ENCODE measurements at regions not wholly inside any gene's neighbourhood (a gene's known extent, or its start where the extent isn't known, plus 50 kb on each side); places are given as distances from the start of the nearest gene placed in this dataset.

DNA sequence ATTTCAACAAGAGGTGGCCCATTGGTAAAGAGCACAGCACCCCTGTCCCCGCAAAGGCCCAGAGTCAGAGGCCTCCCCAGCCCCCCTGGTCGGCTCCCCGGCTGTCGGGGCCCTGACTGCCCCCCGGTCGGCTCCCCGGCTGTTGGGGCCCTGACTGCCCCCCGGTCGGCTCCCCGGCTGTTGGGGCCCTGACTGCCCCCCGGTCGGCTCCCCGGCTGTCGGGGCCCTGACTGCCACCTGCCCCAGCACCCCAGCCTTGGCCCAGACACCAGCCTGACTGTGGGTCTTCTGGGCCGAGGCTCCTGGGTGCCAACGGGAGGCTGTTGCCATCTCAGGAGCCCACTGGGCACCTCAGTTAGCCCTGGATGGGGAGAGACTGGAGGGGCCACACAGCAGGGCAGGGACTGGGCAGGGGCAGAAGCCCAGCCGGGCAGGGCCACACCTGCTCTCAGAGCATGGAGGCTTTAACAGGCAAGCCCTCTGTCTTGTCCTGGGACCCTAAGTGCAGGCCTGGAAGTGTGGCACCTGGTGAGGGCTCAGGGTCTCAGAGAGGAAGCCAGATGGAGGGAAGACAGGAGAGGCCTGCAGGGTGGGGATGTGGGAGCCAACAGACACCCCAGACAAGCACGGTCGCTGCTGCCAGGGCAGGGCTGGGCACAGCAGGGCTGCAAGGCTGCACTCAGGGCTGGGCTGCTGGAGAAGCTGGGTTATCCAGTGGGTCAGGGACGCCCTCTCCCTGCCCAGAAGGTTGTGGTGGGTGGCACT lies 56.5 kb downstream of the JAKMIP3 start:
- Histone ChIP-seq H3K9ac (replicated peaks; ENCODE audit: extremely low read depth, insufficient read depth, low read length) (no peak overlapping the region), H3K9me1 (replicated peaks; ENCODE audit: control insufficient read depth, extremely low read depth, insufficient read depth, low read length) (no peaks in the 10 kb centered on the region), H2AFZ (ENCODE audit: low read depth, low read length) (no peak overlapping the region), H3K4me2 (ENCODE audit: insufficient read depth, low read length) (no peak overlapping the region), H3K4me1 (ENCODE audit: control insufficient read depth, extremely low read depth, insufficient read depth, low read length) (no peaks in the 10 kb centered on the region), H3K27ac (ENCODE audit: insufficient read depth, low read depth, low read length) (no peak overlapping the region), H3K79me2 (ENCODE audit: control insufficient read depth, insufficient read depth, low read length) (no peaks in the 10 kb centered on the region), H3K36me3 (ENCODE audit: control insufficient read depth in 2 of 2, extremely low read depth in 1 of 2, insufficient read depth in 2 of 2, low read length in 2 of 2) (no peaks in the 10 kb centered on the region), H3K4me3 (replicated peaks in 1 of 3; ENCODE audit: insufficient read depth in 1 of 3, low read depth in 1 of 3, low read length in 3 of 3) (no peak overlapping the region), H3K9me3 (replicated peaks; ENCODE audit: control insufficient read depth, insufficient read depth, low read length) (no peaks in the 10 kb centered on the region), H4K20me1 (replicated peaks; ENCODE audit: control insufficient read depth, extremely low read depth, insufficient read depth, low read length) (no peaks in the 10 kb centered on the region), H3K27me3 (ENCODE audit: control insufficient read depth in 2 of 2, insufficient read depth in 2 of 2, low read length in 2 of 2) (no peaks in the 10 kb centered on the region)
- no TSS peak for BruUV-seq (replicated peaks)
- ChIA-PET POLR2A (no interaction called here), CTCF (no interaction called here)
- no peak for TF ChIP-seq GATA2 (IDR thresholded peaks at IDR 0.05; ENCODE audit: insufficient read depth, insufficient read length, low read depth, low read length)
- TF ChIP-seq, protein P1, sequence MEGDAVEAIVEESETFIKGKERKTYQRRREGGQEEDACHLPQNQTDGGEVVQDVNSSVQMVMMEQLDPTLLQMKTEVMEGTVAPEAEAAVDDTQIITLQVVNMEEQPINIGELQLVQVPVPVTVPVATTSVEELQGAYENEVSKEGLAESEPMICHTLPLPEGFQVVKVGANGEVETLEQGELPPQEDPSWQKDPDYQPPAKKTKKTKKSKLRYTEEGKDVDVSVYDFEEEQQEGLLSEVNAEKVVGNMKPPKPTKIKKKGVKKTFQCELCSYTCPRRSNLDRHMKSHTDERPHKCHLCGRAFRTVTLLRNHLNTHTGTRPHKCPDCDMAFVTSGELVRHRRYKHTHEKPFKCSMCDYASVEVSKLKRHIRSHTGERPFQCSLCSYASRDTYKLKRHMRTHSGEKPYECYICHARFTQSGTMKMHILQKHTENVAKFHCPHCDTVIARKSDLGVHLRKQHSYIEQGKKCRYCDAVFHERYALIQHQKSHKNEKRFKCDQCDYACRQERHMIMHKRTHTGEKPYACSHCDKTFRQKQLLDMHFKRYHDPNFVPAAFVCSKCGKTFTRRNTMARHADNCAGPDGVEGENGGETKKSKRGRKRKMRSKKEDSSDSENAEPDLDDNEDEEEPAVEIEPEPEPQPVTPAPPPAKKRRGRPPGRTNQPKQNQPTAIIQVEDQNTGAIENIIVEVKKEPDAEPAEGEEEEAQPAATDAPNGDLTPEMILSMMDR (IDR thresholded peaks at IDR 0.05; ENCODE audit: extremely low read depth in 1 of 2, insufficient read depth in 1 of 2, low read depth in 1 of 2, low read length in 2 of 2), result no peak
- no peak for TF ChIP-seq MYC (IDR thresholded peaks at IDR 0.05; ENCODE audit: low read depth, low read length)
- no peak for TF ChIP-seq JUN (IDR thresholded peaks at IDR 0.05; ENCODE audit: borderline replicate concordance, insufficient read depth, insufficient read length, low read depth)
- no peak for TF ChIP-seq EZH2 (IDR thresholded peaks at IDR 0.05; ENCODE audit: borderline replicate concordance, low read depth, low read length, severe bottlenecking)
- TF ChIP-seq, protein P2, sequence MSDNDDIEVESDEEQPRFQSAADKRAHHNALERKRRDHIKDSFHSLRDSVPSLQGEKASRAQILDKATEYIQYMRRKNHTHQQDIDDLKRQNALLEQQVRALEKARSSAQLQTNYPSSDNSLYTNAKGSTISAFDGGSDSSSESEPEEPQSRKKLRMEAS (IDR thresholded peaks at IDR 0.05; ENCODE audit: insufficient read depth, insufficient read length), result no peak
- TF ChIP-seq FOS (IDR thresholded peaks at IDR 0.05; ENCODE audit: borderline replicate concordance, insufficient read depth, low read length), result no peak
- TF ChIP-seq POLR2AphosphoS5 (IDR thresholded peaks at IDR 0.05; ENCODE audit: insufficient read depth, low read depth, low read length), result no peak
- no peak for TF ChIP-seq POLR2A (IDR thresholded peaks at IDR 0.05; ENCODE audit: low read depth, low read length)
- FAIRE-seq, result no peak
- intact Hi-C loops (cut with micrococcal nuclease), result no loop called here
- dilution Hi-C loops (cut with MboI; ENCODE audit: extremely low pct_ligation_motif_present, low sequenced_read_pairs), result no loop called here
- DNase-seq (ENCODE audit: low read depth, low spot score), result no peak

Measured in endothelial cell of umbilical vein (primary cell).